ENCODE measurements at regions not wholly inside any gene's neighbourhood (a gene's known extent, or its start where the extent isn't known, plus 50 kb on each side); places are given as distances from the start of the nearest gene placed in this dataset.

DNA sequence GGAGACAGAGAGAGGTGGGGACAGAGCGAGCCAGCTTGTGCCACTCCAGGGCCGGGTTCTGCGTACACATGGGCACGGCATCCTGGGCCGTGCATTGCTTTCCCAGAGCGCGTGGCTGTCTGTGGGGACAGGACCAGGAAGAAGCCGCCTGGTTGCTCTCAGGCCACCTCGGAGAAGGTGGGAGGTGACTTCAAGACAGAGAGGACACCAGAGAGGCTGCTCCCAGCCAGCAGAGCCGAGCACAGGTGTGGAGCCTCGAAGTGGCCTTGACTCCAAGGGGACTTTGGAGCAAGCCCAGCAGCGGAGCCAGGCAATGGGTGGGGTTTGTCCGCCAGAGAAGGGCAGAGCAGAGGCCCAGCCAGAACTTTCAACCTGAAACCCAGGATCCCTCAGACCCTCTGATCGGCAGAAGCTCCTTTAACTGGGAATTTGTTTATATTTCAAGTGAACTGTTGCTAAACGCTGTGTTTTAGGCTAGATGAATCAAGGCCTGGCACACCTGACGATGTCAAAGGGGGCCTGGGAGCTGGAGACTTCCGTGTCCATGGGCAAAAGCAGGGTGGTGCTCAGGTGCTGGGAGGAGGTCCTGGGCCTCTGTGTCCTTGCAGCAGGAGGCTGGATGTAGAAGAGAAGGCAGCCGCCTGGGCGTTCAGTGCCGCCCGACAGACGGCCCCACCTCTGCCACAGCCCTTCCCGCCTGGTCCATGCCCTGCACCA lies 262.1 kb downstream of the DLL1 start:
- H3K27ac Mint-ChIP-seq: no peak overlapping the region
- H2AFZ ChIP-seq: no peak overlapping the region
- no peak overlapping the region for H3K4me2 ChIP-seq
- peaks cover 22% of the 10 kb centered on the region for H3K9me3 Mint-ChIP-seq
- H3K4me3 ChIP-seq: no peak overlapping the region
- no peak overlapping the region; the same call in 2 of the 3 replicates for H3K4me3 Mint-ChIP-seq
- H3F3A ChIP-seq (replicated peaks; ENCODE audit: low read depth): no peaks in the 10 kb centered on the region
- no peaks in the 10 kb centered on the region for H3K4me1 ChIP-seq (ENCODE audit: insufficient read depth)
- TF ChIP-seq EZH2 (IDR thresholded peaks at IDR 0.05; ENCODE audit: low read depth, unreplicated experiment) (no peak), POLR2AphosphoS5 (IDR thresholded peaks at IDR 0.05; ENCODE audit: low read depth) (no peak), ZNF114 (CRISPR knock-in tag; IDR thresholded peaks at IDR 0.05) (no peak), STAT1 (IDR thresholded peaks at IDR 0.05; ENCODE audit: unreplicated experiment) (no peak), ZNF331 (CRISPR knock-in tag; IDR thresholded peaks at IDR 0.05; ENCODE audit: low read depth) (no peak), ETS1 (IDR thresholded peaks at IDR 0.05) (no peak), JUNB (IDR thresholded peaks at IDR 0.05; ENCODE audit: unreplicated experiment) (no peak), NANOG (IDR thresholded peaks at IDR 0.05; ENCODE audit: borderline replicate concordance) (no peak)
- ATAC-seq (no peak), DNase-seq (ENCODE audit: low spot score) (no peak)
- no peaks in the 10 kb centered on the region for H3K79me2 ChIP-seq (replicated peaks; ENCODE audit: insufficient read depth)
- H3K4me1 Mint-ChIP-seq: no peaks in the 10 kb centered on the region; the same call in 2 of the 3 replicates
- H3K36me3 Mint-ChIP-seq (ENCODE audit: low read depth): peaks cover 16% of the 10 kb centered on the region; the same call in 2 of the 3 replicates
- H3K36me3 ChIP-seq (ENCODE audit: insufficient read depth): no peaks in the 10 kb centered on the region
- no peaks in the 10 kb centered on the region for H3K27me3 ChIP-seq (ENCODE audit: insufficient read depth)
- H3K27me3 Mint-ChIP-seq (ENCODE audit: insufficient read depth, low read depth, poor library complexity): peaks cover 6% of the 10 kb centered on the region
- no peak overlapping the region for H3K27ac ChIP-seq (ENCODE audit: low read depth)
- no peaks in the 10 kb centered on the region for H4K20me1 ChIP-seq (replicated peaks; ENCODE audit: insufficient read depth)
- H3K9me2 ChIP-seq (ENCODE audit: insufficient read depth): peaks cover 8% of the 10 kb centered on the region; the same call in 1 of the 2 replicates

GRCh38 chr6:170027647-170028043 lies 263.2 kb downstream of the DLL1 start:
- DNase-seq (ENCODE audit: low spot score): no peak
- Histone ChIP-seq H3K4me1 (ENCODE audit: insufficient read depth) (no peaks in the 10 kb centered on the region), H3K9me2 (ENCODE audit: insufficient read depth) (0 out of 2 replicates have a peak, but pooled peaks cover 8% of the 10 kb centered on the region), H3K27ac (ENCODE audit: low read depth) (no peak overlapping the region), H3K36me3 (ENCODE audit: insufficient read depth) (no peaks in the 10 kb centered on the region), H3K79me2 (replicated peaks; ENCODE audit: insufficient read depth) (no peaks in the 10 kb centered on the region), H2AFZ (no peak overlapping the region), H4K20me1 (replicated peaks; ENCODE audit: insufficient read depth) (no peaks in the 10 kb centered on the region), H3K27me3 (ENCODE audit: insufficient read depth) (no peaks in the 10 kb centered on the region), H3K4me3 (no peak overlapping the region), H3F3A (replicated peaks; ENCODE audit: low read depth) (no peaks in the 10 kb centered on the region), H3K4me2 (no peak overlapping the region)
- no peak for ATAC-seq
- H3K27ac Mint-ChIP-seq: no peak overlapping the region
- no peaks in the 10 kb centered on the region; the same call in 2 of the 3 replicates for H3K4me1 Mint-ChIP-seq
- no peak overlapping the region for H3K4me3 Mint-ChIP-seq
- peaks cover 13% of the 10 kb centered on the region for H3K9me3 Mint-ChIP-seq
- peaks cover 11% of the 10 kb centered on the region; the same call in 2 of the 3 replicates for H3K36me3 Mint-ChIP-seq (ENCODE audit: low read depth)
- peaks cover 6% of the 10 kb centered on the region for H3K27me3 Mint-ChIP-seq (ENCODE audit: insufficient read depth, low read depth, poor library complexity)
- TF ChIP-seq EZH2 (IDR thresholded peaks at IDR 0.05; ENCODE audit: low read depth, unreplicated experiment) (no peak), POLR2AphosphoS5 (IDR thresholded peaks at IDR 0.05; ENCODE audit: low read depth) (no peak), STAT1 (IDR thresholded peaks at IDR 0.05; ENCODE audit: unreplicated experiment) (no peak), JUNB (IDR thresholded peaks at IDR 0.05; ENCODE audit: unreplicated experiment) (no peak)
- TF ChIP-seq, protein P1, sequence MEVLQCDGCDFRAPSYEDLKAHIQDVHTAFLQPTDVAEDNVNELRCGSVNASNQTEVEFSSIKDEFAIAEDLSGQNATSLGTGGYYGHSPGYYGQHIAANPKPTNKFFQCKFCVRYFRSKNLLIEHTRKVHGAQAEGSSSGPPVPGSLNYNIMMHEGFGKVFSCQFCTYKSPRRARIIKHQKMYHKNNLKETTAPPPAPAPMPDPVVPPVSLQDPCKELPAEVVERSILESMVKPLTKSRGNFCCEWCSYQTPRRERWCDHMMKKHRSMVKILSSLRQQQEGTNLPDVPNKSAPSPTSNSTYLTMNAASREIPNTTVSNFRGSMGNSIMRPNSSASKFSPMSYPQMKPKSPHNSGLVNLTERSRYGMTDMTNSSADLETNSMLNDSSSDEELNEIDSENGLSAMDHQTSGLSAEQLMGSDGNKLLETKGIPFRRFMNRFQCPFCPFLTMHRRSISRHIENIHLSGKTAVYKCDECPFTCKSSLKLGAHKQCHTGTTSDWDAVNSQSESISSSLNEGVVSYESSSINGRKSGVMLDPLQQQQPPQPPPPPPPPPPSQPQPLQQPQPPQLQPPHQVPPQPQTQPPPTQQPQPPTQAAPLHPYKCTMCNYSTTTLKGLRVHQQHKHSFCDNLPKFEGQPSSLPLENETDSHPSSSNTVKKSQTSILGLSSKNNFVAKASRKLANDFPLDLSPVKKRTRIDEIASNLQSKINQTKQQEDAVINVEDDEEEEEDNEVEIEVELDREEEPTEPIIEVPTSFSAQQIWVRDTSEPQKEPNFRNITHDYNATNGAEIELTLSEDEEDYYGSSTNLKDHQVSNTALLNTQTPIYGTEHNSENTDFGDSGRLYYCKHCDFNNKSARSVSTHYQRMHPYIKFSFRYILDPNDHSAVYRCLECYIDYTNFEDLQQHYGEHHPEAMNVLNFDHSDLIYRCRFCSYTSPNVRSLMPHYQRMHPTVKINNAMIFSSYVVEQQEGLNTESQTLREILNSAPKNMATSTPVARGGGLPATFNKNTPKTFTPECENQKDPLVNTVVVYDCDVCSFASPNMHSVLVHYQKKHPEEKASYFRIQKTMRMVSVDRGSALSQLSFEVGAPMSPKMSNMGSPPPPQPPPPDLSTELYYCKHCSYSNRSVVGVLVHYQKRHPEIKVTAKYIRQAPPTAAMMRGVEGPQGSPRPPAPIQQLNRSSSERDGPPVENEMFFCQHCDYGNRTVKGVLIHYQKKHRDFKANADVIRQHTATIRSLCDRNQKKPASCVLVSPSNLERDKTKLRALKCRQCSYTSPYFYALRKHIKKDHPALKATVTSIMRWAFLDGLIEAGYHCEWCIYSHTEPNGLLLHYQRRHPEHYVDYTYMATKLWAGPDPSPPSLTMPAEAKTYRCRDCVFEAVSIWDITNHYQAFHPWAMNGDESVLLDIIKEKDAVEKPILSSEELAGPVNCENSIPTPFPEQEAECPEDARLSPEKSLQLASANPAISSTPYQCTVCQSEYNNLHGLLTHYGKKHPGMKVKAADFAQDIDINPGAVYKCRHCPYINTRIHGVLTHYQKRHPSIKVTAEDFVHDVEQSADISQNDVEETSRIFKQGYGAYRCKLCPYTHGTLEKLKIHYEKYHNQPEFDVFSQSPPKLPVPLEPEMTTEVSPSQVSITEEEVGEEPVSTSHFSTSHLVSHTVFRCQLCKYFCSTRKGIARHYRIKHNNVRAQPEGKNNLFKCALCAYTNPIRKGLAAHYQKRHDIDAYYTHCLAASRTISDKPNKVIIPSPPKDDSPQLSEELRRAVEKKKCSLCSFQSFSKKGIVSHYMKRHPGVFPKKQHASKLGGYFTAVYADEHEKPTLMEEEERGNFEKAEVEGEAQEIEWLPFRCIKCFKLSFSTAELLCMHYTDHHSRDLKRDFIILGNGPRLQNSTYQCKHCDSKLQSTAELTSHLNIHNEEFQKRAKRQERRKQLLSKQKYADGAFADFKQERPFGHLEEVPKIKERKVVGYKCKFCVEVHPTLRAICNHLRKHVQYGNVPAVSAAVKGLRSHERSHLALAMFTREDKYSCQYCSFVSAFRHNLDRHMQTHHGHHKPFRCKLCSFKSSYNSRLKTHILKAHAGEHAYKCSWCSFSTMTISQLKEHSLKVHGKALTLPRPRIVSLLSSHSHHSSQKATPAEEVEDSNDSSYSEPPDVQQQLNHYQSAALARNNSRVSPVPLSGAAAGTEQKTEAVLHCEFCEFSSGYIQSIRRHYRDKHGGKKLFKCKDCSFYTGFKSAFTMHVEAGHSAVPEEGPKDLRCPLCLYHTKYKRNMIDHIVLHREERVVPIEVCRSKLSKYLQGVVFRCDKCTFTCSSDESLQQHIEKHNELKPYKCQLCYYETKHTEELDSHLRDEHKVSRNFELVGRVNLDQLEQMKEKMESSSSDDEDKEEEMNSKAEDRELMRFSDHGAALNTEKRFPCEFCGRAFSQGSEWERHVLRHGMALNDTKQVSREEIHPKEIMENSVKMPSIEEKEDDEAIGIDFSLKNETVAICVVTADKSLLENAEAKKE (CRISPR knock-in tag; IDR thresholded peaks at IDR 0.05): no peak
- TF ChIP-seq, protein P2, sequence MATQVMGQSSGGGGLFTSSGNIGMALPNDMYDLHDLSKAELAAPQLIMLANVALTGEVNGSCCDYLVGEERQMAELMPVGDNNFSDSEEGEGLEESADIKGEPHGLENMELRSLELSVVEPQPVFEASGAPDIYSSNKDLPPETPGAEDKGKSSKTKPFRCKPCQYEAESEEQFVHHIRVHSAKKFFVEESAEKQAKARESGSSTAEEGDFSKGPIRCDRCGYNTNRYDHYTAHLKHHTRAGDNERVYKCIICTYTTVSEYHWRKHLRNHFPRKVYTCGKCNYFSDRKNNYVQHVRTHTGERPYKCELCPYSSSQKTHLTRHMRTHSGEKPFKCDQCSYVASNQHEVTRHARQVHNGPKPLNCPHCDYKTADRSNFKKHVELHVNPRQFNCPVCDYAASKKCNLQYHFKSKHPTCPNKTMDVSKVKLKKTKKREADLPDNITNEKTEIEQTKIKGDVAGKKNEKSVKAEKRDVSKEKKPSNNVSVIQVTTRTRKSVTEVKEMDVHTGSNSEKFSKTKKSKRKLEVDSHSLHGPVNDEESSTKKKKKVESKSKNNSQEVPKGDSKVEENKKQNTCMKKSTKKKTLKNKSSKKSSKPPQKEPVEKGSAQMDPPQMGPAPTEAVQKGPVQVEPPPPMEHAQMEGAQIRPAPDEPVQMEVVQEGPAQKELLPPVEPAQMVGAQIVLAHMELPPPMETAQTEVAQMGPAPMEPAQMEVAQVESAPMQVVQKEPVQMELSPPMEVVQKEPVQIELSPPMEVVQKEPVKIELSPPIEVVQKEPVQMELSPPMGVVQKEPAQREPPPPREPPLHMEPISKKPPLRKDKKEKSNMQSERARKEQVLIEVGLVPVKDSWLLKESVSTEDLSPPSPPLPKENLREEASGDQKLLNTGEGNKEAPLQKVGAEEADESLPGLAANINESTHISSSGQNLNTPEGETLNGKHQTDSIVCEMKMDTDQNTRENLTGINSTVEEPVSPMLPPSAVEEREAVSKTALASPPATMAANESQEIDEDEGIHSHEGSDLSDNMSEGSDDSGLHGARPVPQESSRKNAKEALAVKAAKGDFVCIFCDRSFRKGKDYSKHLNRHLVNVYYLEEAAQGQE (IDR thresholded peaks at IDR 0.05; ENCODE audit: unreplicated experiment): no peak

All from GM23338 (cell line).